Endothelial cell of umbilical vein (primary cell): ENCODE measurements at regions not wholly inside any gene's neighbourhood (a gene's known extent, or its start where the extent isn't known, plus 50 kb on each side); places are given as distances from the start of the nearest gene placed in this dataset.

Source experiments
- BruUV-seq: library from RNA; stranded (reverse); fragments of 400-500 nt; replicated peaks from 2 replicates; lab custom pipeline; 2021; lab: Mats Ljungman, UMichigan
- CTCF ChIA-PET: fragments of 300-600, 350-600 bp; sonication (Branson Sonifier 250); formaldehyde crosslinking; loops from one replicate; lab custom pipeline; 2021; ENCODE audit warnings: antibody characterized with exemption, inconsistent platforms; lab: Charles Lee
- POLR2A ChIA-PET: fragments of 300-600, 350-600 bp; sonication (Branson Sonifier 250); formaldehyde crosslinking; loops from one replicate; lab custom pipeline; 2021; ENCODE audit warnings: antibody characterized with exemption, inconsistent platforms; lab: Charles Lee
- DNase-seq: peaks from one replicate; pipeline ENCODE4 v3.0.0-alpha.2; 2011; ENCODE audit warnings: low read depth, low spot score
- FAIRE-seq: peaks from 2 replicates; lab custom pipeline; 2011; peaks lifted over from hg19 to GRCh38; lab: Jason Lieb, UNC
- H2AFZ ChIP-seq: 2 replicates; pipeline ENCODE4 v1.6.0; 2012; ENCODE audit warnings: low read depth, low read length, control low read depth, inconsistent platforms
- H3K27ac ChIP-seq: 2 replicates; pipeline ENCODE4 v1.5.1; 2011; ENCODE audit warnings: low read depth, mild to moderate bottlenecking, control low read depth, low read length, moderate library complexity; ENCODE audit not compliant: insufficient read depth
- H3K27me3 ChIP-seq, 2 experiments: 2 replicates each; pipeline versions ENCODE4 v1.6.0 to v1.6.1; 2011; ENCODE audit warnings: low read length in 2 of 2, mixed read lengths in 1 of 2; ENCODE audit not compliant: control insufficient read depth in 2 of 2, insufficient read depth in 2 of 2
- H3K36me3 ChIP-seq, 2 experiments: 2 replicates in 1 of 2; 3 replicates in 1 of 2; pipeline ENCODE4 v1.5.1; 2011; ENCODE audit warnings: low read length in 2 of 2, mild to moderate bottlenecking in 1 of 2, moderate library complexity in 1 of 2; ENCODE audit not compliant: control insufficient read depth in 2 of 2, insufficient read depth in 2 of 2; ENCODE audit errors: extremely low read depth in 1 of 2
- H3K4me1 ChIP-seq: 3 replicates; pipeline ENCODE4 v1.5.1; 2011; ENCODE audit warnings: mild to moderate bottlenecking, low read length; ENCODE audit not compliant: control insufficient read depth, insufficient read depth; ENCODE audit errors: extremely low read depth
- H3K4me2 ChIP-seq: 2 replicates; pipeline ENCODE4 v1.6.1; 2011; ENCODE audit warnings: low read length, control low read depth, mixed read lengths; ENCODE audit not compliant: insufficient read depth
- H3K4me3 ChIP-seq, 3 experiments: fragments of 200-600 bp in 1 of 3; sonication (generic), shearing (Covaris generic) in 1 of 3; replicated peaks in 1 of 3; 2 replicates each; pipeline ENCODE4 v1.5.1; 2011 to 2016; ENCODE audit warnings: control low read depth in 3 of 3, low read length in 3 of 3, mild to moderate bottlenecking in 2 of 3, inconsistent platforms in 1 of 3, low read depth in 1 of 3, moderate library complexity in 1 of 3; ENCODE audit not compliant: insufficient read depth in 1 of 3
- H3K79me2 ChIP-seq: 2 replicates; pipeline ENCODE4 v1.6.0; 2012; ENCODE audit warnings: low read length, inconsistent platforms; ENCODE audit not compliant: control insufficient read depth, insufficient read depth
- H3K9ac ChIP-seq: replicated peaks from 2 replicates; pipeline ENCODE3; 2011; ENCODE audit warnings: low read length, control low read depth; ENCODE audit not compliant: insufficient read depth; ENCODE audit errors: extremely low read depth
- H3K9me1 ChIP-seq: replicated peaks from 3 replicates; pipeline ENCODE4 v1.6.0; 2011; ENCODE audit warnings: mild to moderate bottlenecking, low read length; ENCODE audit not compliant: control insufficient read depth, insufficient read depth; ENCODE audit errors: extremely low read depth
- H3K9me3 ChIP-seq: replicated peaks from 2 replicates; pipeline ENCODE4 v1.5.1; 2012; ENCODE audit warnings: low read length, inconsistent platforms; ENCODE audit not compliant: control insufficient read depth, insufficient read depth
- H4K20me1 ChIP-seq: replicated peaks from 2 replicates; pipeline ENCODE3; 2011; ENCODE audit warnings: mild to moderate bottlenecking, low read length; ENCODE audit not compliant: control insufficient read depth, insufficient read depth; ENCODE audit errors: extremely low read depth
- EZH2 ChIP-seq: IDR thresholded peaks from 2 replicates; pipeline ENCODE4 v1.6.1; 2012; ENCODE audit warnings: borderline replicate concordance, low read depth, mild to moderate bottlenecking, moderate library complexity, low read length, inconsistent platforms; ENCODE audit not compliant: severe bottlenecking
- FOS ChIP-seq: IDR thresholded peaks from 2 replicates; pipeline ENCODE4 v1.6.1; 2011; ENCODE audit warnings: mild to moderate bottlenecking, low read length, moderate library complexity, borderline replicate concordance; ENCODE audit not compliant: insufficient read depth
- GATA2 ChIP-seq: IDR thresholded peaks from 2 replicates; pipeline ENCODE4 v1.7.0; 2011; ENCODE audit warnings: low read depth, mild to moderate bottlenecking, moderate library complexity, mixed read lengths, low read length; ENCODE audit not compliant: insufficient read length, insufficient read depth
- JUN ChIP-seq: IDR thresholded peaks from 2 replicates; pipeline ENCODE4 v1.6.1; 2011; ENCODE audit warnings: borderline replicate concordance, low read depth; ENCODE audit not compliant: insufficient read length, insufficient read depth
- MYC ChIP-seq: IDR thresholded peaks from one replicate; pipeline ENCODE4 v1.6.1; 2011; ENCODE audit warnings: mild to moderate bottlenecking, low read depth, low read length
- POLR2A ChIP-seq: IDR thresholded peaks from 2 replicates; pipeline ENCODE4 v1.6.1; 2012; ENCODE audit warnings: low read depth, mild to moderate bottlenecking, control low read depth, low read length
- POLR2AphosphoS5 ChIP-seq: IDR thresholded peaks from 2 replicates; pipeline ENCODE4 v1.6.1; 2012; ENCODE audit warnings: low read depth, mild to moderate bottlenecking, control low read depth, low read length, moderate library complexity; ENCODE audit not compliant: insufficient read depth
- dilution Hi-C: fragments of 300-500 bp; cut with MboI; formaldehyde crosslinking; loops from one replicate; pipeline ENCODE4 v1.15.0; 2019; ENCODE audit warnings: low sequenced_read_pairs; ENCODE audit not compliant: extremely low pct_ligation_motif_present
- intact Hi-C: fragments of 100-400 bp; cut with micrococcal nuclease; formaldehyde crosslinking; loops from one replicate; pipeline ENCODE4 v1.10.0; 2022
- TF ChIP-seq, protein P1 (sequence below), 2 donors: IDR thresholded peaks; 1 replicate in 1 of 2; 2 replicates in 1 of 2; pipeline ENCODE4 v1.5.1; 2011; ENCODE audit warnings: low read length in 2 of 2, mild to moderate bottlenecking in 2 of 2, moderate library complexity in 2 of 2, control low read depth in 1 of 2, inconsistent platforms in 1 of 2, low read depth in 1 of 2; ENCODE audit not compliant: insufficient read depth in 1 of 2; ENCODE audit errors: extremely low read depth in 1 of 2
- TF ChIP-seq, protein P2 (sequence below): IDR thresholded peaks from 2 replicates; pipeline ENCODE4 v1.6.1; 2011; ENCODE audit not compliant: insufficient read depth, insufficient read length

DNA sequence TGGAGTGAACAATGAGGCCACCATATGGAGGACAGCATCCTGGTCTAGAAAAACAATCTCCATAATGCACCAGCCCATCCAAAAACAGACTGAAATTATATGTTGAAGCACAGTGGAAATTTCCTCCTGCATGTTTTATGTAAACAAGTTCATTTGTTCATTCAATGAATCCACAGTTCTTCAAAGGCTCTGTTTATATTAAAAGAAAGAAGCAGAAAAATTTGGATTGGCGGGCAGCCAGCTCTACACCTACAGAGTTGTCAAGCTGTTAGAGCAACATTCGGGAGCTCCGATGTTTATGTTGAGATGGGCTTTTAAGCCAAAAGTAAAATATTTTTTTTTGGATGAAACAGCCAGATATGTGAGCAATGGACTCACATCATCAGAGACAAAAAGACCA, 395.3 kb upstream of the SULF2 start:
- no peak overlapping the region for H3K27ac ChIP-seq
- intact Hi-C loops = no loop called here

More for the DNA sequence above, 395.3 kb upstream of the SULF2 start:
- no TSS peak for BruUV-seq
- FAIRE-seq (no peak), DNase-seq (peak; percentile 7)
- dilution Hi-C loops = no loop called here
- no peaks in the 10 kb centered on the region for H3K9me1 ChIP-seq
- H2AFZ ChIP-seq = no peak overlapping the region
- no peak overlapping the region for H3K4me2 ChIP-seq
- H3K79me2 ChIP-seq = no peaks in the 10 kb centered on the region
- ChIA-PET CTCF (no interaction called here), POLR2A (no interaction called here)
- peaks cover 0 to 2% of the 10 kb centered on the region in 2 experiments for H3K27me3 ChIP-seq
- H3K36me3 ChIP-seq = no peaks in the 10 kb centered on the region
- no peaks in the 10 kb centered on the region for H3K9me3 ChIP-seq
- no peaks in the 10 kb centered on the region for H4K20me1 ChIP-seq
- no peaks in the 10 kb centered on the region for H3K4me1 ChIP-seq
- no peak for TF ChIP-seq EZH2
- no peak for TF ChIP-seq POLR2AphosphoS5
- TF ChIP-seq, protein P1, sequence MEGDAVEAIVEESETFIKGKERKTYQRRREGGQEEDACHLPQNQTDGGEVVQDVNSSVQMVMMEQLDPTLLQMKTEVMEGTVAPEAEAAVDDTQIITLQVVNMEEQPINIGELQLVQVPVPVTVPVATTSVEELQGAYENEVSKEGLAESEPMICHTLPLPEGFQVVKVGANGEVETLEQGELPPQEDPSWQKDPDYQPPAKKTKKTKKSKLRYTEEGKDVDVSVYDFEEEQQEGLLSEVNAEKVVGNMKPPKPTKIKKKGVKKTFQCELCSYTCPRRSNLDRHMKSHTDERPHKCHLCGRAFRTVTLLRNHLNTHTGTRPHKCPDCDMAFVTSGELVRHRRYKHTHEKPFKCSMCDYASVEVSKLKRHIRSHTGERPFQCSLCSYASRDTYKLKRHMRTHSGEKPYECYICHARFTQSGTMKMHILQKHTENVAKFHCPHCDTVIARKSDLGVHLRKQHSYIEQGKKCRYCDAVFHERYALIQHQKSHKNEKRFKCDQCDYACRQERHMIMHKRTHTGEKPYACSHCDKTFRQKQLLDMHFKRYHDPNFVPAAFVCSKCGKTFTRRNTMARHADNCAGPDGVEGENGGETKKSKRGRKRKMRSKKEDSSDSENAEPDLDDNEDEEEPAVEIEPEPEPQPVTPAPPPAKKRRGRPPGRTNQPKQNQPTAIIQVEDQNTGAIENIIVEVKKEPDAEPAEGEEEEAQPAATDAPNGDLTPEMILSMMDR (IDR thresholded peaks at IDR 0.05; ENCODE audit: extremely low read depth in 1 of 2, insufficient read depth in 1 of 2, low read depth in 1 of 2, low read length in 2 of 2) = no peak
- no peak for TF ChIP-seq POLR2A
- TF ChIP-seq, protein P2, sequence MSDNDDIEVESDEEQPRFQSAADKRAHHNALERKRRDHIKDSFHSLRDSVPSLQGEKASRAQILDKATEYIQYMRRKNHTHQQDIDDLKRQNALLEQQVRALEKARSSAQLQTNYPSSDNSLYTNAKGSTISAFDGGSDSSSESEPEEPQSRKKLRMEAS = no peak
- TF ChIP-seq FOS = no peak
- no peak for TF ChIP-seq JUN
- no peak for TF ChIP-seq GATA2
- no peak for TF ChIP-seq MYC
- no peak overlapping the region for H3K9ac ChIP-seq
- H3K4me3 ChIP-seq = no peak overlapping the region
